Endodermal cell (in vitro differentiated cells): ENCODE measurements at regions not wholly inside any gene's neighbourhood (a gene's known extent, or its start where the extent isn't known, plus 50 kb on each side); places are given as distances from the start of the nearest gene placed in this dataset.

ENCODE experiments used
- DNase-seq: peaks from one replicate; pipeline ENCODE4 v3.0.0-alpha.2; 2017
- H3K27ac ChIP-seq: 2 replicates; pipeline ENCODE4 v1.5.1; 2013; ENCODE audit warnings: mild to moderate bottlenecking, low read depth, low read length, moderate library complexity
- H3K27me3 ChIP-seq: 2 replicates; pipeline ENCODE4 v1.6.1; 2013; ENCODE audit warnings: mild to moderate bottlenecking, low read length, moderate library complexity; ENCODE audit not compliant: insufficient read depth, control insufficient read depth, poor library complexity, severe bottlenecking
- H3K36me3 ChIP-seq: 2 replicates; pipeline ENCODE4 v1.7.0; 2013; ENCODE audit warnings: mild to moderate bottlenecking, low read length, moderate library complexity; ENCODE audit not compliant: control insufficient read depth, insufficient read depth
- H3K4me1 ChIP-seq: one replicate; pipeline ENCODE4 v1.7.0; 2013; ENCODE audit warnings: low read length; ENCODE audit not compliant: control insufficient read depth, insufficient read depth
- H3K4me3 ChIP-seq: 2 replicates; pipeline ENCODE4 v1.5.1; 2013; ENCODE audit warnings: mild to moderate bottlenecking, low read length, moderate library complexity
- H3K9ac ChIP-seq: 2 replicates; pipeline ENCODE4 v1.6.1; 2013; ENCODE audit warnings: mild to moderate bottlenecking, low read length, moderate library complexity; ENCODE audit not compliant: poor library complexity, severe bottlenecking; ENCODE audit errors: extremely low read depth
- H3K9me3 ChIP-seq: 2 replicates; pipeline ENCODE4 v1.6.1; 2013; ENCODE audit warnings: mild to moderate bottlenecking, low read length, moderate library complexity; ENCODE audit not compliant: control insufficient read depth
- H3K27ac Mint-ChIP-seq: 2 replicates; pipeline ENCODE4 v1.8.0; 2020; ENCODE audit warnings: mixed read lengths
- H3K27me3 Mint-ChIP-seq: 2 replicates; pipeline ENCODE4 v1.8.0; 2021; ENCODE audit warnings: mild to moderate bottlenecking, mixed read lengths; ENCODE audit not compliant: insufficient read depth
- H3K36me3 Mint-ChIP-seq: 2 replicates; pipeline ENCODE4 v1.8.0; 2020; ENCODE audit warnings: low read depth, mixed read lengths
- H3K4me1 Mint-ChIP-seq: 2 replicates; pipeline ENCODE4 v1.8.0; 2020; ENCODE audit warnings: mixed read lengths
- H3K4me3 Mint-ChIP-seq: 2 replicates; pipeline ENCODE4 v1.8.0; 2020; ENCODE audit warnings: mild to moderate bottlenecking, moderate library complexity, mixed read lengths
- H3K9me3 Mint-ChIP-seq: 2 replicates; pipeline ENCODE4 v1.8.0; 2020; ENCODE audit warnings: mild to moderate bottlenecking, mixed read lengths
- WGBS, 2 experiments: methylation state at CpG; one replicate each; pipeline versions ENCODE4 v1.1.5 to v1.1.7; 2013; ENCODE audit warnings: missing lambda C conversion rate in 2 of 2, mixed read lengths in 1 of 2; ENCODE audit not compliant: insufficient coverage in 1 of 2, insufficient read length in 1 of 2; 5-methylcytosine and 5-hydroxymethylcytosine counted together
- TF ChIP-seq, protein P1 (sequence below): fragments of 200-600 bp; sonication (generic); conservative IDR thresholded peaks from 2 replicates; pipeline ENCODE4 v1.5.0; 2021; ENCODE audit warnings: antibody characterized with exemption, mild to moderate bottlenecking

DNA sequence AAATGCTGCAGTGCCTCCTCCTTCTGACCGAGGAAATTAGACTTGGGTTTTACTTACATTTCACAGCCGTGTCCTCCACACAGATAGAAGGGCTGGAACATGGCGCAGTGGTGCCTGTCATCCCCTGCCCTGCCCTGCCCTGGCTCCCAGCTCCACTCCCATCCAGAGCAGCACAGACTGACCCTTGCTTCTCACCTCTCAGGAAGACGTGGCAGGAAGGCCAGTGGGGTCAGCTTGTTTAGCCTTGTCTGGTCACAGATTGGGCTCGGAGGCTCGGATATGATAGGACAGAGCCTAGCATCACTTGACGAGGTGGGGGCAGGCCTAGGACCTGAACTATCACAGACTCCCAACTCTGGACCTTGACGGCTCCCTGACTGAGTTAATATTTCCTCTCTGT lies 88.5 kb downstream of the LINGO1 start:
- no peak overlapping the region for H3K27ac Mint-ChIP-seq

DNA sequence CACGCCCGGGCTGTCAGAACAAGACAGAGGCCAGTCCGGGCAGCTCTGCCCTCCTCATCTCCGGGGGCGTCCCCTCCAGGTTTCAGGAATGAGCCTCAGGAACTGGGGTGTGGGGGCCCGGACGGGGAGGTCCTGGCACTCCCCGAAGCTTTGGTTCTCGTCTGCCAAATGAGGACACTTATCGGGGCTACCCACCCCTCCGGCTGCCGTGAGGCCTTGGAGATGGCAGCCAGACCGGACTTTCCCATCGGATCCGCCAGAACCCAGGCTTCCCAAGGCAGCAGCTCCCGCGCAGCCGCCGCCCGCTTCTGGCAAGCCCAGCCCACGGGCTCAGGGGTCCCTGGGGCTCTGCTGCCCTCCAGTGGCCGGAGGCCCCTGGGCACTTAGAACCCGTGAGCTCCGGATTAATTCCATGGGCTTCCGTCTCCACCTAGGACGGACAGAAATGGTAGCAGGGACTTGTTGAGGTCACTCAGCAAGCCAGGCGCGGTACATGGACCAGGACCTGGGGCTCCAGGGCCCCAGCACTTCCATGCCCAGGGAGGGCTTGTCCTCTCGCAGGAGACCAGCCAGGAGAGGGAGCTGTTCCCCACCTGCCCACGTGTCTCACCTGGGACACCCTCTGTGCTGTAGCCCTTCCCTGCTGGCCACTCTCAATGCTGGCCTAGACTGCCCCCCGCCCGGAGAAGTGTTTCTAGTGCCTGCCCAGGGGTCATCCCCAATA lies 89.4 kb downstream of the LINGO1 start:
- Histone ChIP-seq H3K27ac (no peak overlapping the region), H3K36me3 (no peaks in the 10 kb centered on the region), H3K27me3 (peaks cover 17% of the 10 kb centered on the region), H3K4me3 (no peak overlapping the region), H3K9me3 (no peaks in the 10 kb centered on the region), H3K4me1 (no peaks in the 10 kb centered on the region), H3K9ac (no peak overlapping the region)
- Mint-ChIP-seq H3K4me3 (no peak overlapping the region), H3K36me3 (no peaks in the 10 kb centered on the region), H3K4me1 (peaks cover 7% of the 10 kb centered on the region), H3K27me3 (peaks cover 37% of the 10 kb centered on the region), H3K27ac (no peak overlapping the region), H3K9me3 (no peaks in the 10 kb centered on the region)
- DNase-seq = peak; percentile 96
- TF ChIP-seq, protein P1, sequence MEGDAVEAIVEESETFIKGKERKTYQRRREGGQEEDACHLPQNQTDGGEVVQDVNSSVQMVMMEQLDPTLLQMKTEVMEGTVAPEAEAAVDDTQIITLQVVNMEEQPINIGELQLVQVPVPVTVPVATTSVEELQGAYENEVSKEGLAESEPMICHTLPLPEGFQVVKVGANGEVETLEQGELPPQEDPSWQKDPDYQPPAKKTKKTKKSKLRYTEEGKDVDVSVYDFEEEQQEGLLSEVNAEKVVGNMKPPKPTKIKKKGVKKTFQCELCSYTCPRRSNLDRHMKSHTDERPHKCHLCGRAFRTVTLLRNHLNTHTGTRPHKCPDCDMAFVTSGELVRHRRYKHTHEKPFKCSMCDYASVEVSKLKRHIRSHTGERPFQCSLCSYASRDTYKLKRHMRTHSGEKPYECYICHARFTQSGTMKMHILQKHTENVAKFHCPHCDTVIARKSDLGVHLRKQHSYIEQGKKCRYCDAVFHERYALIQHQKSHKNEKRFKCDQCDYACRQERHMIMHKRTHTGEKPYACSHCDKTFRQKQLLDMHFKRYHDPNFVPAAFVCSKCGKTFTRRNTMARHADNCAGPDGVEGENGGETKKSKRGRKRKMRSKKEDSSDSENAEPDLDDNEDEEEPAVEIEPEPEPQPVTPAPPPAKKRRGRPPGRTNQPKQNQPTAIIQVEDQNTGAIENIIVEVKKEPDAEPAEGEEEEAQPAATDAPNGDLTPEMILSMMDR = peak; percentile 100
- 27 to 30% methylated on average over 26 to 32 of the region's 32 CpGs for WGBS, 2 experiments

More for the DNA sequence above, 88.5 kb downstream of the LINGO1 start:
- H3K36me3 ChIP-seq = no peaks in the 10 kb centered on the region
- TF ChIP-seq, protein P1 = no peak
- Mint-ChIP-seq H3K36me3 (no peaks in the 10 kb centered on the region), H3K9me3 (no peaks in the 10 kb centered on the region), H3K4me1 (peaks cover 11% of the 10 kb centered on the region), H3K27me3 (peaks cover 35% of the 10 kb centered on the region), H3K4me3 (no peak overlapping the region)
- H3K9me3 ChIP-seq = no peaks in the 10 kb centered on the region
- no peak overlapping the region for H3K9ac ChIP-seq
- peaks cover 17% of the 10 kb centered on the region for H3K27me3 ChIP-seq
- DNase-seq = no peak
- no peaks in the 10 kb centered on the region for H3K4me1 ChIP-seq
- H3K27ac ChIP-seq = no peak overlapping the region
- WGBS, 2 experiments = 88 to 89% methylated on average over 7 to 8 of the region's 8 CpGs
- no peak overlapping the region for H3K4me3 ChIP-seq

DNA sequence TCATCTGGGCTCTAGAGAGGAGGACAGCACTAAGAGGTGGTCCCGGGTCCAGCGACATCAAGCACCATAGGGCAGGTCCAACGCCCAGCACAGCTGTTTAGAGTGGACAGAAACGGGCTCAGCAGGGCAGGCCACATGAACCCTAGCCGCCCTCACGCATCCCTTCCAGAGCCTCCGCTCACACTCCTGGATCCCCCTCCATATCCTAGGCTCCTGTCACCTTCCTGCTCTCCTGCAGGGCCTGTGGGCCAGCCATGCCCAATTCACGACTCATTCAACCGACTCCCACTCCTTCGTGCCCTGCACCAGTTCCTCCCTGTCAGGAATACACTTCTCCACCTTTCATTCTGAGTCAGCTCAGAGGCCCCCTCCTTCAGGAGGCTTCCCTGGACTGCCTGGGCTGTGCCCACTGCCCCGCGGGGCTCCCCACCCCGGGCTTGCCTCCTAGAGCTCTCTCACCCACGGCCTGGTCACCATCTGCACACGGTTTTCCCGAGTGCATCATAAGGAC lies 90.2 kb downstream of the LINGO1 start:
- Mint-ChIP-seq H3K4me1 (peaks cover 8% of the 10 kb centered on the region), H3K4me3 (no peak overlapping the region), H3K27ac (no peak overlapping the region), H3K9me3 (no peaks in the 10 kb centered on the region), H3K36me3 (no peaks in the 10 kb centered on the region), H3K27me3 (peaks cover 37% of the 10 kb centered on the region)
- Histone ChIP-seq H3K36me3 (no peaks in the 10 kb centered on the region), H3K4me1 (no peaks in the 10 kb centered on the region), H3K27ac (no peak overlapping the region), H3K9me3 (no peaks in the 10 kb centered on the region), H3K27me3 (peaks cover 17% of the 10 kb centered on the region), H3K9ac (no peak overlapping the region), H3K4me3 (no peak overlapping the region)
- 91% methylated on average over 10 to 16 of the region's 16 CpGs for WGBS, 2 experiments
- DNase-seq = no peak
- TF ChIP-seq, protein P1 = no peak
